GM12891 (cell line): ENCODE measurements at regions not wholly inside any gene's neighbourhood (a gene's known extent, or its start where the extent isn't known, plus 50 kb on each side); places are given as distances from the start of the nearest gene placed in this dataset.

Experiments
- POLR2A ChIP-seq: IDR thresholded peaks from 2 replicates; pipeline ENCODE4 v1.6.1; 2011; ENCODE audit warnings: low read depth, low read length, control low read depth
- POLR2AphosphoS5 ChIP-seq: IDR thresholded peaks from 2 replicates; pipeline ENCODE4 v1.6.1; 2011; ENCODE audit warnings: low read depth, low read length, control low read depth
- TAF1 ChIP-seq: IDR thresholded peaks from 2 replicates; pipeline ENCODE4 v1.6.1; 2011; ENCODE audit warnings: low read depth, low read length, control low read depth

DNA sequence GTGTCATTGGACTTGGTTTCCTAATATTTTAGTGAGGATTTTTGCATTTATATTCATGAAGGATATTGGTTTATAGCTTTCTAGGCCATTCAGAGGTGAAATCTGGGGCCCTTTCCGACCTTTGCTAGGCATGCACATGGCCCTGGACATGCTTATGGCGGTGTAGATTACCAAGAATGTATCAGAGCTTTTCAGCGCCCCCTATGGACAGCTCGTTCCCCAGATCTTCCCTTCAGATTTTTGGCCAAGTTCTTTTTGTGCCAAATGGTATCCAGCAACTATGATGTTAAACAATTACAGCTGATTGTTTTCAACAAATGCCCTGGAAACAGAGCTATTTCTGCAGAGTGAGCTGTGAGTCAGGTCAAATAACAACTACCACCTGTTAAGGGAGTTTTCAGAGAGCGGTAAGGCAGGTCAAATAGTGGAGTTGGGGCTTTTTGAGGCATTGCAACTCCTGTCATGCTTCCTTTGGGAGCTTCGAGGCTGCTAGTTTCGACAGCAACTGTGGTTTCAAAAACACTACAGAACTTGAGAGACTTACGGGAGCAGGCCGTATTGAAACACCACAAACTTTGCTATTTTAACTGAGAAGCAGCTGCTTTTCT lies 188.3 kb downstream of the ZNF516 start:
- TF ChIP-seq POLR2A (no peak), POLR2AphosphoS5 (no peak), TAF1 (no peak)
